Ishikawa (cell line): ENCODE measurements at regions not wholly inside any gene's neighbourhood (a gene's known extent, or its start where the extent isn't known, plus 50 kb on each side); places are given as distances from the start of the nearest gene placed in this dataset.
A peak's percentile ranks its signal among the peaks of the same experiment; 100 is the strongest.

Source experiments
- CEBPB ChIP-seq: IDR thresholded peaks from 2 replicates; pipeline ENCODE4 v1.6.1; 2012
- CREB1 ChIP-seq: IDR thresholded peaks from 2 replicates; pipeline ENCODE4 v1.6.1; 2012; ENCODE audit warnings: low read depth
- EGR1 ChIP-seq: IDR thresholded peaks from 2 replicates; pipeline ENCODE4 v1.6.1; 2012
- EP300 ChIP-seq: IDR thresholded peaks from 2 replicates; pipeline ENCODE4 v1.6.1; 2012; ENCODE audit warnings: borderline replicate concordance
- FOXM1 ChIP-seq: IDR thresholded peaks from 2 replicates; pipeline ENCODE4 v1.6.1; 2012; ENCODE audit warnings: low read depth, borderline replicate concordance
- NFIC ChIP-seq: IDR thresholded peaks from 2 replicates; pipeline ENCODE4 v1.6.1; 2012
- RAD21 ChIP-seq: IDR thresholded peaks from 2 replicates; pipeline ENCODE4 v1.6.1; 2012; ENCODE audit warnings: low read depth
- TAF1 ChIP-seq: IDR thresholded peaks from 2 replicates; pipeline ENCODE4 v1.6.1; 2012; ENCODE audit warnings: low read depth, mild to moderate bottlenecking
- TCF12 ChIP-seq: IDR thresholded peaks from 2 replicates; pipeline ENCODE4 v1.6.1; 2012; ENCODE audit warnings: low read depth
- TEAD4 ChIP-seq: IDR thresholded peaks from 2 replicates; pipeline ENCODE4 v1.6.1; 2012
- YY1 ChIP-seq: IDR thresholded peaks from 2 replicates; pipeline ENCODE4 v1.6.1; 2012; ENCODE audit warnings: low read depth
- ZBTB7A ChIP-seq: IDR thresholded peaks from 2 replicates; pipeline ENCODE4 v1.6.1; 2012; ENCODE audit warnings: low read depth
- TF ChIP-seq, protein P1 (sequence below): IDR thresholded peaks from 2 replicates; pipeline ENCODE4 v1.6.1; 2012
- TF ChIP-seq, protein P2 (sequence below): IDR thresholded peaks from 2 replicates; pipeline ENCODE4 v1.6.1; 2012
- TF ChIP-seq, protein P3 (sequence below): IDR thresholded peaks from 2 replicates; pipeline ENCODE4 v1.6.1; 2012; ENCODE audit warnings: low read depth, mild to moderate bottlenecking

DNA sequence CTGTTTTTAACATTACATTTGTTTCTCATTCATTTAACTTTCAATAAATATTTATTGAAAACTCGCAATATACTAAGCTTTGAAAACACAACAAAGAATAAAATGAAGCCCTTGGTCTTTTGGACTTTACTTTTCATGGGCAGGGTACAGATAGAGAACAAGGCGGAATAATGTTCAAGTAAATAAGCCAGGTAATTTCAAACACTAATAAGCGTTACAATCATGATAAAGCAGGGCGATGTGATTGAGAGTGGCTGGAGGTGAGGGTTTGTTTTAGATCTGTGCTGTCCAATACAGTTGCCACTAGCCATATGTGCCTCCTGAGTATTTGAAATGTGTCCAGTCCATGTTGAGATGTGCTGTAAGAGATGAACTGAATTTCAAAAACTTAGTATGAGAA lies 307.1 kb downstream of the ALDH8A1 start:
- TF ChIP-seq, protein P1, sequence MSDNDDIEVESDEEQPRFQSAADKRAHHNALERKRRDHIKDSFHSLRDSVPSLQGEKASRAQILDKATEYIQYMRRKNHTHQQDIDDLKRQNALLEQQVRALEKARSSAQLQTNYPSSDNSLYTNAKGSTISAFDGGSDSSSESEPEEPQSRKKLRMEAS = no peak
- TF ChIP-seq, protein P2, sequence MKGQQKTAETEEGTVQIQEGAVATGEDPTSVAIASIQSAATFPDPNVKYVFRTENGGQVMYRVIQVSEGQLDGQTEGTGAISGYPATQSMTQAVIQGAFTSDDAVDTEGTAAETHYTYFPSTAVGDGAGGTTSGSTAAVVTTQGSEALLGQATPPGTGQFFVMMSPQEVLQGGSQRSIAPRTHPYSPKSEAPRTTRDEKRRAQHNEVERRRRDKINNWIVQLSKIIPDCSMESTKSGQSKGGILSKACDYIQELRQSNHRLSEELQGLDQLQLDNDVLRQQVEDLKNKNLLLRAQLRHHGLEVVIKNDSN = no peak
- TF ChIP-seq TCF12 = no peak
- no peak for TF ChIP-seq TAF1
- TF ChIP-seq NFIC = no peak
- no peak for TF ChIP-seq CREB1
- no peak for TF ChIP-seq CEBPB
- no peak for TF ChIP-seq YY1
- TF ChIP-seq FOXM1 = no peak
- no peak for TF ChIP-seq ZBTB7A
- no peak for TF ChIP-seq TEAD4

DNA sequence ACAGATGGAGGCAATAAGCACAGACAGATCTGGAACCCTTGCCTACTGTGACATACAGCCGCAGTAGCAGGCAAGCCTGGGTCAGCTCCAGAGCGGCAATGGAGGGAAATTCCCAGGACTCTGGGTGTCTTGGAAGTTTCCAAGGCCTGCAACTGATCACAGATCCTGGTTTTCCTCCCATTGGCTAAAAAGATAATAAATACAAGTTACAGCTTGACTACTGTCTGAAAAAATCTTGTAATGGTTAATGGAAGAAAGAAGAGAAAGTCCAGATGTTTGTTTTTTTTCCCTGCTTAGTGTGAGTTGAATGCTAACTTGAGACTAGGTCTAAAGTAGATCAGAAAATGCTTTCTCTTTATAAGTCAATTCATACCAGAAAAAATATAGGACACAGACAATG lies 307.6 kb downstream of the ALDH8A1 start:
- TF ChIP-seq CEBPB (no peak), FOXM1 (no peak), TCF12 (no peak), CREB1 (no peak), TEAD4 (no peak), RAD21 (no peak), NFIC (no peak), EGR1 (no peak), YY1 (no peak), EP300 (no peak), ZBTB7A (no peak), TAF1 (no peak)
- TF ChIP-seq, protein P3, sequence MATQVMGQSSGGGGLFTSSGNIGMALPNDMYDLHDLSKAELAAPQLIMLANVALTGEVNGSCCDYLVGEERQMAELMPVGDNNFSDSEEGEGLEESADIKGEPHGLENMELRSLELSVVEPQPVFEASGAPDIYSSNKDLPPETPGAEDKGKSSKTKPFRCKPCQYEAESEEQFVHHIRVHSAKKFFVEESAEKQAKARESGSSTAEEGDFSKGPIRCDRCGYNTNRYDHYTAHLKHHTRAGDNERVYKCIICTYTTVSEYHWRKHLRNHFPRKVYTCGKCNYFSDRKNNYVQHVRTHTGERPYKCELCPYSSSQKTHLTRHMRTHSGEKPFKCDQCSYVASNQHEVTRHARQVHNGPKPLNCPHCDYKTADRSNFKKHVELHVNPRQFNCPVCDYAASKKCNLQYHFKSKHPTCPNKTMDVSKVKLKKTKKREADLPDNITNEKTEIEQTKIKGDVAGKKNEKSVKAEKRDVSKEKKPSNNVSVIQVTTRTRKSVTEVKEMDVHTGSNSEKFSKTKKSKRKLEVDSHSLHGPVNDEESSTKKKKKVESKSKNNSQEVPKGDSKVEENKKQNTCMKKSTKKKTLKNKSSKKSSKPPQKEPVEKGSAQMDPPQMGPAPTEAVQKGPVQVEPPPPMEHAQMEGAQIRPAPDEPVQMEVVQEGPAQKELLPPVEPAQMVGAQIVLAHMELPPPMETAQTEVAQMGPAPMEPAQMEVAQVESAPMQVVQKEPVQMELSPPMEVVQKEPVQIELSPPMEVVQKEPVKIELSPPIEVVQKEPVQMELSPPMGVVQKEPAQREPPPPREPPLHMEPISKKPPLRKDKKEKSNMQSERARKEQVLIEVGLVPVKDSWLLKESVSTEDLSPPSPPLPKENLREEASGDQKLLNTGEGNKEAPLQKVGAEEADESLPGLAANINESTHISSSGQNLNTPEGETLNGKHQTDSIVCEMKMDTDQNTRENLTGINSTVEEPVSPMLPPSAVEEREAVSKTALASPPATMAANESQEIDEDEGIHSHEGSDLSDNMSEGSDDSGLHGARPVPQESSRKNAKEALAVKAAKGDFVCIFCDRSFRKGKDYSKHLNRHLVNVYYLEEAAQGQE = no peak
- TF ChIP-seq, protein P2 = no peak
- TF ChIP-seq, protein P1 = no peak

DNA sequence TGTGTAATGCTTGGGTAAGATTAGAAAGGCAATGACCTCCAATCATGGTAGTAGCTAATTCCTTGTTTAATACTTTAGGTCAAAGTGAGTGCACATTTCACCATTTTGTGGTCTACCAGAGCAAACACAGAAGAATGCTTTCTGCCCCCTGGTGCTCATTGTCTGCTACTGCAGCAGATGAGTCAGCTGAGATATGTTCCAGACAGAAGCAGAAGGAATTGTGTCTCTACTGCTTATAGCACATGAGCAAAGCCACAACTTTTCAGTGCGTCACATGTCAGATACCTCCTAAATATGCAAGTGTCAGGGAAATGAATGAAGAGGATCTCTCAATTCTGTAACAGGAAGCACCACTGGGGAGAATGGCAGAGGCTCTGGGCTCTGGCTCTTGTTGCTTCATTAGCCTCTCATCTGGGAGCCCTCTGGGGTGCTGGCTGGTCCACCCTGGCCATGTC lies 308.9 kb downstream of the ALDH8A1 start:
- TF ChIP-seq, protein P2 = no peak
- no peak for TF ChIP-seq CREB1
- TF ChIP-seq RAD21 = peak; percentile 86

DNA sequence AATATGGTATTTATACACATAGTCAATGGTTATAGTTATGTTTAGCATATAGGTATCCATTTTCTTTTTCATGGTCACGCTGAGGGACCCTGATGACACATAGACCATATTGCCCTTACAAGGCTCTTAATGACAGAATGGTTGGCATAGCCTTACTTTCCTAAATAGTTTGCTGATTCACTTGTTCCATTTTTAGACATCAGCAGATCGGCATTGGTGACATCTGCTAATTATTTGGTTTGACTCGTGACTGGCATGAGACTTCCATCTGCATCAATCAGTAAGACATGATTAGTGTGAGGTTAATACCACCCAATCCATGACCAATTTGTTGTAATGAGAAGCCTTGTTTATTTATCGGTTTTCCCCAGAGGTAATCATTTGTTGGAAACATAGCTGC lies 309.7 kb downstream of the ALDH8A1 start:
- TF ChIP-seq CEBPB = no peak
- TF ChIP-seq FOXM1 = no peak
- TF ChIP-seq TCF12 = no peak
- TF ChIP-seq, protein P2 = no peak
- TF ChIP-seq, protein P1 = no peak
- TF ChIP-seq EP300 = no peak
- no peak for TF ChIP-seq TEAD4
- no peak for TF ChIP-seq RAD21
- no peak for TF ChIP-seq NFIC
- no peak for TF ChIP-seq ZBTB7A
- TF ChIP-seq, protein P3 = no peak
- TF ChIP-seq TAF1 = no peak
- TF ChIP-seq EGR1 = no peak
- no peak for TF ChIP-seq CREB1
- TF ChIP-seq YY1 = no peak

DNA sequence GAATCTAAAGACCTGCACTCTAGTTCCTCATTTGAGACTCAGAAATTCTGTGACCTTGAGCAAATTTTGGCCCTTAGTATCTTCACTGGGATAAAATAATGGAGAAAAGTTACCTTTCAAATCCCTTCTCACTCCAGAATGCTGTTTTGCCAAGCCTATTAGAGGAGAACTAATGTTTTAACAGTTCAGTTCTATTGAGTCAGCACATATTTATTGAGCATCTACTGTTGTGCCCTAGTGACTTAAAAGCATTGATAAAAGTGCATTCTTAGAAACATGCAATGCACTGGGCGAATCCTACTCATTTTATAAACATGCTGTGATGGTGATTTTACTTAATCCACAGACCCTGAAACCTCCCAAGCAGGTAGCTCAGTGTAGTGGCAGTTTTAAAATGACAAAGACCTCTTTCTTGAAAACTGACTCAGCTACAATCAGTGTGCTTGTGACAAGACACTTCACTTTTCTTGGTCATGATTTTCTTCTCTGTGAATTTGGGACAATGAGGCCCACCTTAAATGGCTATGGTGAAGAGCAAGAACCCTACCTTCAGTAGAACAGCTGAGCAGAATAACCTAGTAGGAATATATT lies 312.0 kb downstream of the ALDH8A1 start:
- TF ChIP-seq YY1 = no peak
- TF ChIP-seq TEAD4 = no peak
- TF ChIP-seq EGR1 = no peak
